ENCODE measurements at regions not wholly inside any gene's neighbourhood (a gene's known extent, or its start where the extent isn't known, plus 50 kb on each side); places are given as distances from the start of the nearest gene placed in this dataset.

DNA sequence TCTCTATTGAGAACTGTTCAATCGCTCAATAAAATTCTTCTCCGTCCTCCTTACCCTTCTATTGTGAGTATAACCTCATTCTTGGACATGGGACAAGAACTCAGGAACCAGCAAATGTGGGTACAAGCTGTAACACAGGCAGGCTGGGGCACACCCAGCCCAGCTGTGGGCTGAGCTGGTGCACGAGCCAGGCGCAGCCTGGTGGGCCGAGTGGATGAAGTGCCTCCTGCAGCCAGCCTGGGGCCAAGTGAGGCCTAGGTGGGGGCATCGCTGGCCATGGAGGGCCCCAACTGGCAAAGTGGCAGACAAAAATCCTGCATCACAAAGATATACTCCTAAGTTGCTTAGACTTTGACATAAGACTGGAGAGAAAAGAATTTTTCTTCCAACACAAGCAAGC is 57.9 kb upstream of the DIAPH3 start:
- Histone ChIP-seq H3K4ac (ENCODE audit: low read depth, low read length) (no peak overlapping the region), H3K9me1 (ENCODE audit: insufficient read depth, low read length) (no peaks in the 10 kb centered on the region), H2BK5ac (ENCODE audit: low read depth, low read length, poor library complexity, severe bottlenecking) (no peak overlapping the region), H3K23ac (ENCODE audit: low read depth, low read length) (no peak overlapping the region), H3K79me1 (ENCODE audit: low read depth in 1 of 2, low read length in 2 of 2) (no peaks in the 10 kb centered on the region), H4K20me1 (ENCODE audit: insufficient read depth, low read length) (no peaks in the 10 kb centered on the region), H4K8ac (ENCODE audit: low read depth in 2 of 2, low read length in 2 of 2) (no peak overlapping the region), H3K27ac (ENCODE audit: insufficient read depth, low read length) (no peak overlapping the region), H3K56ac (ENCODE audit: extremely low read depth, insufficient read depth, low read length) (no peak overlapping the region), H3K9me3 (ENCODE audit: control insufficient read depth, insufficient read depth, low read length) (no peaks in the 10 kb centered on the region), H3K9ac (ENCODE audit: low read depth, low read length) (no peak overlapping the region), H2AK5ac (ENCODE audit: low read depth, low read length) (no peak overlapping the region), H3K4me1 (ENCODE audit: control insufficient read depth, insufficient read depth, low read length) (no peaks in the 10 kb centered on the region), H2BK15ac (ENCODE audit: low read depth, low read length) (no peak overlapping the region), H2AK9ac (replicated peaks; ENCODE audit: low read depth, low read length, poor library complexity) (no peak overlapping the region), H3K18ac (ENCODE audit: low read depth, low read length) (no peak overlapping the region), H3K36me3 (ENCODE audit: control insufficient read depth, insufficient read depth, low read length) (no peaks in the 10 kb centered on the region), H2BK20ac (ENCODE audit: low read depth, low read length) (no peak overlapping the region), H4K5ac (ENCODE audit: low read depth, low read length) (no peak overlapping the region), H4K91ac (ENCODE audit: insufficient read depth, low read depth, low read length) (no peak overlapping the region), H2AFZ (replicated peaks; ENCODE audit: low read length, poor library complexity) (no peak overlapping the region), H2BK120ac (ENCODE audit: low read depth, low read length) (no peak overlapping the region), H3K4me3 (ENCODE audit: insufficient read depth, low read depth, low read length) (no peak overlapping the region), H3K14ac (replicated peaks; ENCODE audit: low read depth, low read length) (no peak overlapping the region), H3K4me2 (ENCODE audit: low read depth, low read length) (no peak overlapping the region), H3K27me3 (ENCODE audit: control insufficient read depth, insufficient read depth, low read length) (peaks cover 13% of the 10 kb centered on the region)
- DNase-seq (no peak), ATAC-seq (ENCODE audit: low read depth) (no peak)
- WGBS, 2 experiments (ENCODE audit: extremely low coverage in 2 of 2, insufficient read length in 1 of 2): no CpG with 5 or more reads among the region's 6 CpGs
- TF ChIP-seq RFX5 (IDR thresholded peaks at IDR 0.05; ENCODE audit: low read depth, low read length) (no peak), CHD1 (IDR thresholded peaks at IDR 0.05; ENCODE audit: low read depth, low read length) (no peak), RCOR1 (IDR thresholded peaks at IDR 0.05; ENCODE audit: insufficient replicate concordance, low read length) (no peak), POLR2A (IDR thresholded peaks at IDR 0.05; ENCODE audit: low read depth, low read length) (no peak), MAFK (IDR thresholded peaks at IDR 0.05; ENCODE audit: low read depth, low read length) (no peak), SMC3 (IDR thresholded peaks at IDR 0.05; ENCODE audit: low read depth, low read length) (no peak)
- TF ChIP-seq, protein P1, sequence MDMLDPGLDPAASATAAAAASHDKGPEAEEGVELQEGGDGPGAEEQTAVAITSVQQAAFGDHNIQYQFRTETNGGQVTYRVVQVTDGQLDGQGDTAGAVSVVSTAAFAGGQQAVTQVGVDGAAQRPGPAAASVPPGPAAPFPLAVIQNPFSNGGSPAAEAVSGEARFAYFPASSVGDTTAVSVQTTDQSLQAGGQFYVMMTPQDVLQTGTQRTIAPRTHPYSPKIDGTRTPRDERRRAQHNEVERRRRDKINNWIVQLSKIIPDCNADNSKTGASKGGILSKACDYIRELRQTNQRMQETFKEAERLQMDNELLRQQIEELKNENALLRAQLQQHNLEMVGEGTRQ (IDR thresholded peaks at IDR 0.05; ENCODE audit: low read depth, low read length): no peak
- intact Hi-C loops (cut with micrococcal nuclease) (no loop called here), dilution Hi-C loops (cut with HindIII; ENCODE audit: low sequenced_read_pairs, unreplicated experiment) (no loop called here), in situ Hi-C loops (cut with MboI; ENCODE audit: low sequenced_read_pairs) (no loop called here)
- no TSS peak for BruUV-seq (replicated peaks)
- ChIA-PET POLR2A (ENCODE audit: unreplicated experiment) (no interaction called here), CTCF (no interaction called here)

All from IMR-90 (cell line).